22Rv1 (cell line): ENCODE measurements at regions not wholly inside any gene's neighbourhood (a gene's known extent, or its start where the extent isn't known, plus 50 kb on each side); places are given as distances from the start of the nearest gene placed in this dataset.
"Not testable (repeated sequence)": the region's sequence is repeated elsewhere in the genome, so short reads cannot be mapped to it uniquely, and the experiment has no call there.

Experiments
- H3K27ac ChIP-seq: fragments of 450-650 bp; 2 replicates; pipeline ENCODE4 v1.5.1; 2017
- ZFX ChIP-seq: fragments of 450-650 bp; IDR thresholded peaks from 2 replicates; pipeline ENCODE4 v1.6.1; 2017; ENCODE audit warnings: antibody characterized with exemption, borderline replicate concordance
- TF ChIP-seq, protein P1 (sequence below): fragments of 450-650 bp; IDR thresholded peaks from 2 replicates; pipeline ENCODE4 v1.5.1; 2017; ENCODE audit warnings: mild to moderate bottlenecking

DNA sequence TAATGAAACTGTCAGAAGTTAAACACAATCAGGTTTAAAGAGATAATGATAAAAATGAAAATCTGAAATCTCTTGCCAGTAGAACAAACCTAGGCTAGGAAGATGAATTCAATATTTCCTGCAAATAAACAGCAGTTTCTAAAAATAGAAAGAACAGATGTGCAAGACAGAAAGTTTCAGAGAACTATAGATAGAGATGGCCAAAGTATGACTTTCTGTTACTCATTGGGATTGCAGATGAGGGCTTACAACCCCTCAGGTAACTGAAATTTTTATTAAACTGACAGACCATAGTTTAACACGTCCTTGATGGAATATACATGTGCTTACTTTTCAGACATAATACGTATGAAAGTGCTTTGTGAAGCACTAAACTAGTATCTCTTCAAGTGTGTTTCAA is 82.3 kb upstream of the PPARGC1A start:
- no peak overlapping the region for H3K27ac ChIP-seq
- TF ChIP-seq, protein P1, sequence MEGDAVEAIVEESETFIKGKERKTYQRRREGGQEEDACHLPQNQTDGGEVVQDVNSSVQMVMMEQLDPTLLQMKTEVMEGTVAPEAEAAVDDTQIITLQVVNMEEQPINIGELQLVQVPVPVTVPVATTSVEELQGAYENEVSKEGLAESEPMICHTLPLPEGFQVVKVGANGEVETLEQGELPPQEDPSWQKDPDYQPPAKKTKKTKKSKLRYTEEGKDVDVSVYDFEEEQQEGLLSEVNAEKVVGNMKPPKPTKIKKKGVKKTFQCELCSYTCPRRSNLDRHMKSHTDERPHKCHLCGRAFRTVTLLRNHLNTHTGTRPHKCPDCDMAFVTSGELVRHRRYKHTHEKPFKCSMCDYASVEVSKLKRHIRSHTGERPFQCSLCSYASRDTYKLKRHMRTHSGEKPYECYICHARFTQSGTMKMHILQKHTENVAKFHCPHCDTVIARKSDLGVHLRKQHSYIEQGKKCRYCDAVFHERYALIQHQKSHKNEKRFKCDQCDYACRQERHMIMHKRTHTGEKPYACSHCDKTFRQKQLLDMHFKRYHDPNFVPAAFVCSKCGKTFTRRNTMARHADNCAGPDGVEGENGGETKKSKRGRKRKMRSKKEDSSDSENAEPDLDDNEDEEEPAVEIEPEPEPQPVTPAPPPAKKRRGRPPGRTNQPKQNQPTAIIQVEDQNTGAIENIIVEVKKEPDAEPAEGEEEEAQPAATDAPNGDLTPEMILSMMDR, result no peak
- TF ChIP-seq ZFX, result no peak

DNA sequence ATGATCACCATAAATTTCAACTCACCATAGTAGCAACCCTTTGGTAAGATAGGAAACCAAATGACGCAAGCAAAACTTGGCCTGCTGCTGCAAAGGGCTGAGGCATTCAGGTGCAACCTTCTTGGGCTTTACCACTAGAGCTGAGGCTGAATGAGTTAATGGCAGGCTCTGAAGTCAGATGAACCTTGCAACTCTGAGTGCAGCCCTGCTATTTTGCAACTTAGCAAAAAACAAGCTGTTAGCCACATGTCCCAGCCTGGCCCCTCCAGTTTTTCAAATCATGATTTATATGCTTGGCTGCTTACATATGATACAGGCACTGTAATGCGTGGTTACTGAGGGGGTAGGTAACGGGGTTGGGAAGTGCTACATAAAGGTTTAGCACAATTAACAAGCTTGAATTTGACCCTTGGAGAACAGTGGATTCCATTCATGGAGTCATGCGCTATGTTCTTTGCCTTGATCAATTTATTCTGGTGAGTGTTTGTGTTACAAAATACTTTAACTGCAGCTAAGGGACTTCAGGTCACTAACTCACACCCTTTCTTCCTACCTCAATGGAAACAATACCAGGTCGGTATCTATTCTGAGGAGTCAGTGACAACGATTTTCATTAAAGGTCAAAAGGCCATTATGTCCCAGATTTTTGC is 80.5 kb upstream of the PPARGC1A start:
- TF ChIP-seq, protein P1, result no peak
- no peak for TF ChIP-seq ZFX
- no peak overlapping the region for H3K27ac ChIP-seq

DNA sequence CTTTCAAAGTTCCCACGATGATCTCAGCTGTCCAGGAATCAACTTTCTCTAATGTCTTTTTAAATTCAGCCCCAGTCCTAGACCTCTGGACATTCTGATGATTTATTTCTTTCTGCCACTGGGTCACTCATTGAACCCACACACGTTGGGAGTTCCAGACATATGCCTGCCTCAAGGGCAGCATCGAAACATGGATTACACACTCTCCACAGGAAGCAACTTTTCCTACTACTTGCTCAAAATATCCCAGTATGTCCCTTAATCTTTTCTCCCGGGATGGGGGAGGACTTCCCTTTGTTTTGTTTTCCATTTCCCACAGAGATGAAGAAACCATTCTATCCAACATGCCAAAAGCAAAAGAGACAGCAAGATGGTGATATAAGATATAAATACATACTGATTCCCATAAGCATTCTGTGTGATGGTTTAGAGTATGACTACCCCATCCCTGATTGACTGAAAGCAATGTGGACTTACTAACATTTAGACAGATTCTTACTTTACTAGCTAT is 79.8 kb upstream of the PPARGC1A start:
- TF ChIP-seq ZFX, result no peak
- TF ChIP-seq, protein P1, result no peak
- no peak overlapping the region for H3K27ac ChIP-seq

DNA sequence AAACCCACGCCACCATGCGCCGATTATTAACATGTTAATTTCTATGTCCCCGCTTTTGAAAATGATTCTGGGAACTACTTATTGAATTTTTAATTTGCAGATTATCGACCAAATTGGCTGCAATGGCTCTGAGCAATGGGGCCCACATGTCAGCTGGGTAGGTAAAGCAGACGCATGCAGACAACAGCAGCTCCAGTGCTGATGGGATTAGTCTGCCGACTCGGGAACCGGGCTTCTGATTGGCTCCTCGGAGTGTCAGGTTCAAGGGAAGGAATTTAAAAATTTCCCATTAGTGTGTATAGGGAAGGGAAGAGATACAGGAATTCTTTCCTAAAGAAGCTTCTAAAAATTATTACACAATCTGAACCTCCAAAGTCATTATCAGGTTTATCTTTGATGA is 77.4 kb upstream of the PPARGC1A start:
- H3K27ac ChIP-seq, result no peak overlapping the region
- TF ChIP-seq, protein P1, result no peak
- TF ChIP-seq ZFX, result no peak

DNA sequence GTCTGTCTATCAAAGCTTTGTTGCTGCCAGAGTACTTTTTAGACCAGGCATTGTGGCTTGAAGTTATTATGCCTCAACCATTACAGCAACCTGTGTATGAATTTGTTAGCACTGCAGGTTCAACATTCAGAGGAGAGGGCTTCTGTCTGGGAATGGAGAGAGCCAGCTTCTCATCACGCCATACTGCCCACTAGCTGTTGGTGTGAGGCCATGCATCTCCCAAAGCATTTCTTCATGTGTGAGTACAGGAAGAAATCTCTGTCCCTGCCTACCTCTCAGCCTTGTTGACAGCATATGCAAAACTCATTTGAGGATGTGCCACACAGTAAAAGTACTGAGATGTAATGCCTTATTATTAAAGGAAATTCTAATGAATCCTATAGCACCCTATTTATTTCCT is 76.9 kb upstream of the PPARGC1A start:
- TF ChIP-seq ZFX, result no peak
- TF ChIP-seq, protein P1, result peak; percentile 37; the same call in 1 of the 2 replicates
- H3K27ac ChIP-seq, result no peak overlapping the region

DNA sequence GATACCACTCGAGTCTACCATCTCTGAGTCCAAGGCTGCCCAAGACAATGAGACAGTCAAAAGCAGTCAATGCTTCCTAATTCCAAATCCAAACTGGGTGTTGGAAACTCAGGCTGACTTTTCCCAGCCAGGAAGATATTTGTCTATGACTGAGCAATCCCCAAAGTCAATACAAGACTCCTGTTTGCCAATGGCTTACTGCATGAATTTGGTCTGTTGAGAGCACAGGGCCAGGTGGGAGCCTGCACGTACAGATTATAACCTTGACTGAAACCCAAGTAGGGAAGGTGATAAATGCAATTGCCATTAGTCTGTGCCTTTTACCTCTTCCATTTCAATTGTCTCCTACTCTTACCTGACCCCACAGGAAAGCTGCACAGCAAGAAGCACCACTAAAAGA is 72.6 kb upstream of the PPARGC1A start:
- no peak overlapping the region for H3K27ac ChIP-seq
- TF ChIP-seq, protein P1, result no peak
- no peak for TF ChIP-seq ZFX

DNA sequence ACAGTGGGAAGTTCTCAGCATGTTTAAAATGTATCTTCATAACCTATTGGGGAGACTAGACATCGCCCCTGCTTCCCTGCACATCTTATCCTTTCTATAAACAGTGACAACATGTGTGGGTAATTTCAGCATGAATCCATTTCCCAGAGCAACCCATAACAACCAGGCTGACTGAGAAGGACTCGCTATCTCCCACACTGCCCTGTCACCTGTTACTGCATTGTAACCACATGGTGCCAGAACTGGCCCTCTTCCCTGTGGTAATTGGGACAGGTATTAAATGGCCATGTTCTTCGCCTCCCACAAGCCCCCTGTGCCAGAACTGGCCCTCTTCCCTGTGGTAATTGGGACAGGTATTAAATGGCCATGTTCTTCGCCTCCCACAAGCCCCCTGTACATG is 71.5 kb upstream of the PPARGC1A start:
- H3K27ac ChIP-seq, result not testable (repeated sequence)
